Natural killer cell (primary cell): ENCODE measurements at regions not wholly inside any gene's neighbourhood (a gene's known extent, or its start where the extent isn't known, plus 50 kb on each side); places are given as distances from the start of the nearest gene placed in this dataset.

ENCODE experiments used
- ATAC-seq, 3 donors: fragments of 150-1000 bp in 2 of 3; fragments of 200-7000 bp in 1 of 3; cut with Tn5 transposase; 1 replicate in 1 of 3; 2 replicates in 2 of 3; pipeline ENCODE4 v1.10.0; 2021; ENCODE audit warnings: mild to moderate bottlenecking in 2 of 3, moderate library complexity in 2 of 3
- DNase-seq, 2 donors: peaks; one replicate each; pipeline versions ENCODE4 v3.0.0 to v3.0.0-alpha.2; 2013 to 2021; ENCODE audit warnings: mixed read lengths in 1 of 2
- H3K27ac ChIP-seq: one replicate; pipeline ENCODE4 v1.5.1; 2013; ENCODE audit warnings: mild to moderate bottlenecking, low read length
- H3K27me3 ChIP-seq: one replicate; pipeline ENCODE4 v1.6.1; 2013; ENCODE audit warnings: low read length; ENCODE audit not compliant: control insufficient read depth, insufficient read depth
- H3K36me3 ChIP-seq: one replicate; pipeline ENCODE4 v1.6.1; 2013; ENCODE audit warnings: low read length; ENCODE audit not compliant: control insufficient read depth, insufficient read depth
- H3K4me1 ChIP-seq: one replicate; pipeline ENCODE4 v1.6.1; 2013; ENCODE audit warnings: low read length; ENCODE audit not compliant: control insufficient read depth, insufficient read depth
- H3K4me3 ChIP-seq: one replicate; pipeline ENCODE4 v1.5.1; 2013; ENCODE audit warnings: low read length
- H3K9me3 ChIP-seq: one replicate; pipeline ENCODE4 v1.6.1; 2013; ENCODE audit warnings: low read length; ENCODE audit not compliant: control insufficient read depth, insufficient read depth
- H3K27ac Mint-ChIP-seq, 2 donors: one replicate each; pipeline ENCODE4 v1.8.0; 2022; ENCODE audit warnings: mild to moderate bottlenecking in 2 of 2, mixed read lengths in 2 of 2, moderate library complexity in 1 of 2
- H3K27me3 Mint-ChIP-seq, 2 donors: one replicate each; pipeline ENCODE4 v1.8.0; 2022; ENCODE audit warnings: low read depth in 2 of 2, mixed read lengths in 2 of 2
- H3K36me3 Mint-ChIP-seq: one replicate; pipeline ENCODE4 v1.8.0; 2022; ENCODE audit warnings: mixed read lengths
- H3K4me1 Mint-ChIP-seq, 2 donors: one replicate each; pipeline ENCODE4 v1.8.0; 2022; ENCODE audit warnings: mixed read lengths in 2 of 2
- H3K4me3 Mint-ChIP-seq: one replicate; pipeline ENCODE4 v1.8.0; 2022; ENCODE audit warnings: mild to moderate bottlenecking, moderate library complexity, mixed read lengths
- H3K9me3 Mint-ChIP-seq, 2 donors: one replicate each; pipeline ENCODE4 v1.8.0; 2022; ENCODE audit warnings: mixed read lengths in 2 of 2
- WGBS: methylation state at CpG from one replicate; pipeline ENCODE4 v1.1.7; 2013; ENCODE audit warnings: missing lambda C conversion rate; ENCODE audit not compliant: insufficient coverage; 5-methylcytosine and 5-hydroxymethylcytosine counted together
- intact Hi-C: fragments of 100-400 bp; cut with micrococcal nuclease; formaldehyde crosslinking; loops from one replicate; pipeline ENCODE4 v1.14.2; 2022
- TF ChIP-seq, protein P1 (sequence below): fragments of 200-600 bp; IDR thresholded peaks from one replicate; pipeline ENCODE4 v1.8.0; 2022; ENCODE audit warnings: antibody characterized with exemption

DNA sequence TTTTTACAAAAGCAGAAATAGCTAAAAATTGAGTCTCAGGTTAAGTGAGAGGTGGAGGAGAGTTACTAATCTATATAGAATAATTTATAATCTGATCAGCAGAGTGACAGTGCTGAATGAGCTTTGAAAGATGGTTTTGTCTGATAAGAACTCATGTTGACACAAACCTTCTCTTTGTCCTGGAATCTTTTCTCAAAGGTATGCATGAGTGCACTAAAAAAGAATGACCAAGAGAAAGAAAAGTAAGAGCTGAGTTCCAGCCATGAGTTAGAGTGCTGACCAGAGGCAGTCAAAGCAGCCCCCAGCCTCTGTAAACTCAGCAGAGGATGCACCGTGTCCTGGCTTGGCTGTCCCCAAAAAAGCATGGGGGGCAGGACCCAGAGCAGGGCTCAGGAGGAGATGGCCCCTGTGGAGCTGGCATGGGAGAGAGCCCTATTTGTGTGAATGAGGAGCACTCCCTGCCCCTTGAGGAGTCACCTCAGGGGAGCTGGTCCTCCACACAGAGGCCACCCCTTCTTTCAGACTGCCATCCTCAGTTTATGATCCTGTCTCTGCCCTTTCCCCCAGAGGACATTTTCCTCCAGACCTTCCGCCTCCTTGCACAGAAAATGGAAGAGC, 129.8 kb downstream of the SEC23A start:
- H3K36me3 Mint-ChIP-seq, result peaks cover 15% of the 10 kb centered on the region
- no peaks in the 10 kb centered on the region for H3K9me3 ChIP-seq
- no peak overlapping the region for H3K27ac ChIP-seq
- no peak overlapping the region for H3K27ac Mint-ChIP-seq
- H3K9me3 Mint-ChIP-seq, result peaks cover 3 to 6% of the 10 kb centered on the region in 2 donors
- H3K27me3 Mint-ChIP-seq, result peaks cover 2 to 21% of the 10 kb centered on the region in 2 donors
- TF ChIP-seq, protein P1, sequence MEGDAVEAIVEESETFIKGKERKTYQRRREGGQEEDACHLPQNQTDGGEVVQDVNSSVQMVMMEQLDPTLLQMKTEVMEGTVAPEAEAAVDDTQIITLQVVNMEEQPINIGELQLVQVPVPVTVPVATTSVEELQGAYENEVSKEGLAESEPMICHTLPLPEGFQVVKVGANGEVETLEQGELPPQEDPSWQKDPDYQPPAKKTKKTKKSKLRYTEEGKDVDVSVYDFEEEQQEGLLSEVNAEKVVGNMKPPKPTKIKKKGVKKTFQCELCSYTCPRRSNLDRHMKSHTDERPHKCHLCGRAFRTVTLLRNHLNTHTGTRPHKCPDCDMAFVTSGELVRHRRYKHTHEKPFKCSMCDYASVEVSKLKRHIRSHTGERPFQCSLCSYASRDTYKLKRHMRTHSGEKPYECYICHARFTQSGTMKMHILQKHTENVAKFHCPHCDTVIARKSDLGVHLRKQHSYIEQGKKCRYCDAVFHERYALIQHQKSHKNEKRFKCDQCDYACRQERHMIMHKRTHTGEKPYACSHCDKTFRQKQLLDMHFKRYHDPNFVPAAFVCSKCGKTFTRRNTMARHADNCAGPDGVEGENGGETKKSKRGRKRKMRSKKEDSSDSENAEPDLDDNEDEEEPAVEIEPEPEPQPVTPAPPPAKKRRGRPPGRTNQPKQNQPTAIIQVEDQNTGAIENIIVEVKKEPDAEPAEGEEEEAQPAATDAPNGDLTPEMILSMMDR, result no peak
- H3K27me3 ChIP-seq, result no peaks in the 10 kb centered on the region
- H3K4me3 Mint-ChIP-seq, result no peak overlapping the region
- intact Hi-C loops, result no loop called here
- H3K4me1 Mint-ChIP-seq, result no peaks in the 10 kb centered on the region
- DNase-seq (no peak), ATAC-seq (no peak)
- H3K4me1 ChIP-seq, result no peaks in the 10 kb centered on the region
- H3K36me3 ChIP-seq, result no peaks in the 10 kb centered on the region
- 92% methylated on average over 2 of the region's 2 CpGs for WGBS
- no peak overlapping the region for H3K4me3 ChIP-seq

DNA sequence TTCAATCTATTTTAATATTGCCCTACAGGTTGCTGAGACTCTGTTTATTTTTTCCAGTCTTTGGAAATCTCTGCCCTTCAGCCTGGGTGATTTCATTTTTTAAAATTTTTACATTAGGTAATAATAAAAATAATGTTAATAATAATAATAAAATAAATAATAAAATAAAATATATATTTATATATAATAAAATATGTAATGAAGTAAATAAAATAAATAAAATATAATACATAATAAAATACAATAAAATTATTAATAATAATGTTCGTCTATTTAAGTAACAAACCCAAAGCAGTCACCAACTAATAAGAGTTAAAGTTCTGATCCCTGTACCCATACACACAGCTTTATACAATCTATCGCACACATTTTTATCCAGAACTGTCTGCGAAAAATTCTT, 130.5 kb downstream of the SEC23A start:
- WGBS, result no CpG with 5 or more reads among the region's 3 CpGs
- Histone ChIP-seq H3K36me3 (no peaks in the 10 kb centered on the region), H3K4me1 (no peaks in the 10 kb centered on the region), H3K4me3 (no peak overlapping the region), H3K27me3 (no peaks in the 10 kb centered on the region), H3K27ac (no peak overlapping the region), H3K9me3 (no peaks in the 10 kb centered on the region)
- Mint-ChIP-seq H3K4me1 (no peaks in the 10 kb centered on the region), H3K27ac (no peak overlapping the region), H3K4me3 (no peak overlapping the region), H3K27me3 (peaks cover 2 to 14% of the 10 kb centered on the region in 2 donors), H3K36me3 (peaks cover 8% of the 10 kb centered on the region), H3K9me3 (peaks cover 0 to 4% of the 10 kb centered on the region in 2 donors)
- ATAC-seq, result no peak
- TF ChIP-seq, protein P1, result no peak
- DNase-seq, result no peak
- intact Hi-C loops, result no loop called here

DNA sequence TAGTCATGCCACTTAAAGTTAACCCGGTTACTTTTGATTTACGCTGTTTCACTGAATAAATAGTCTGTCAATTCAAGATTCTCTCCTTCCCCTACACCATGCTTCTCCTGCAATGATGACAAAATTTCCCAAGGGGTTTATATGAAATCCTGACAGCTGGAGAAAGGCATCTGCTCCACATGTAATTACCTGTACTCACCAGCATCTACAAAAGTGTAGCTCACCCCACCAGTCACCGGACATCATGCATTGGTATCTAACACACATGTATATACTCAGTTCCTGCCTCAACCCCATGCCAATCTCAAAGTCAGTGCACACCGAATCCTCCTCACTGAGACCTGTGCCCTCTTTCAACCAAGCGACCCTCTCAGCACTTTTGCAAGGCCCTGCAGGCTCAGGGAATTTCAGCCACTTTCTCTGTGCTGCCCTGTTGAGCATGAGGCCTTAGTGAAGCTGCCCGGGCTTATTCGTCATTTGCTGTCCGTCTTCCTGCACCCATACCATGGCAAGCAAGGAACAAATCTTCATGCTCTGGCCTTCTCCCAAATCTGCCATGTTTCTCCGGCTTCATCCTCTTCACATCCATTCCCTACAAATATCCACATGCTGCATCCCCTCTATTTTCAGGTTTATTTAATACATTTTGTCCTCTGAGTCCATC, 131.6 kb downstream of the SEC23A start:
- intact Hi-C loops, result no loop called here
- no peak overlapping the region for H3K4me3 ChIP-seq

More for the DNA sequence above, 131.6 kb downstream of the SEC23A start:
- Histone ChIP-seq H3K4me1 (no peaks in the 10 kb centered on the region), H3K27me3 (no peaks in the 10 kb centered on the region), H3K9me3 (no peaks in the 10 kb centered on the region), H3K27ac (no peak overlapping the region), H3K36me3 (no peaks in the 10 kb centered on the region)
- ATAC-seq, result no peak
- DNase-seq, result no peak
- 85% methylated on average over 9 of the region's 9 CpGs for WGBS
- H3K27ac Mint-ChIP-seq, result no peak overlapping the region
- TF ChIP-seq, protein P1, result no peak
- H3K36me3 Mint-ChIP-seq, result no peaks in the 10 kb centered on the region
- no peak overlapping the region for H3K4me3 Mint-ChIP-seq
- no peaks in the 10 kb centered on the region for H3K4me1 Mint-ChIP-seq
- peaks cover 2 to 6% of the 10 kb centered on the region in 2 donors for H3K27me3 Mint-ChIP-seq
- H3K9me3 Mint-ChIP-seq, result peaks cover 0 to 2% of the 10 kb centered on the region in 2 donors
